HG02763 (cell line): ENCODE measurements at regions not wholly inside any gene's neighbourhood (a gene's known extent, or its start where the extent isn't known, plus 50 kb on each side); places are given as distances from the start of the nearest gene placed in this dataset.
A peak's percentile ranks its signal among the peaks of the same experiment; 100 is the strongest.

Experiments used
- ATAC-seq: cut with Tn5 transposase; IDR thresholded peaks from one replicate; pipeline ENCODE4 v1.9.1; 2021; ENCODE audit warnings: mild to moderate bottlenecking, moderate library complexity; ENCODE audit not compliant: unreplicated experiment

GRCh38 chr2:55973673-55974072, 50.1 kb upstream of the EFEMP1 start:
- ATAC-seq = no peak

DNA sequence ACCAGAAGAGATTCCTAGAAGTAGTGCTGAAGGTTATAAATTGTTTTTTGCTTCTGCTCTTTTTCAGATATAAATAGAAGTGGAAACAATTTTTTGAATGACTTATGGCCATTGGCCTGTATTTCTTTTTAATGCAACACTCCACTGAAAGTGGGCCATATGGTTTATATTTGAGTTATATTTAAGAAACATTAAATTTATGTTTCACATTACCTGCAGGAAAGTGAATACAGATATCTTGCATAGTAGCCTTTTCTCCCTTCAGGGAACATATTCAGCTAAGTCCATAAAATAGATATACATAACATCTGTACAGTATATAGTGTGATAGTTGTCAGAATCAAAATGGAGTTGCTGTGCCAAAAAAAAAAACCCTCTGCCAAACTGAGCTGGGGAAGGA, 53.1 kb upstream of the EFEMP1 start:
- no peak for ATAC-seq

DNA sequence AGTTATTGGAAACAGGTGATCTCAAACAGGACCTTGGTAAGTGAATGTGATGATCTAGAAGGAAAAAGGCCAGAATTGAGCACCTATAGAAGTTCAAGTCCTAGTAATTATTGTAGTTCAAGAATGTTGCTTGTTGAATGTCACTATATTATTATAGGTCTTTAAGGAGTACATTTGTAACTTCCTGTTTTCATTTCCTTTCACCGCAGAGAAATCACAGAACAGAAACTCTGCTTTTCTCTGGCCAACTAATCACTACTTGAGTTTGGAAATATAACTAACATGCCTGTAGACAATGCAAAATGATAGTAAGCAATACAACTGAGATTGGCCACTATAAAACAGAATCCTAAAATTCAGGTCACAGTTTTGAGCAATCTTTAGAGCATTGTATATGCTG, 61.8 kb upstream of the EFEMP1 start:
- ATAC-seq = peak; percentile 88

- ATAC-seq = no peak
Measured at GRCh38 chr2:55986001-55986400, 62.4 kb upstream of the EFEMP1 start.

DNA sequence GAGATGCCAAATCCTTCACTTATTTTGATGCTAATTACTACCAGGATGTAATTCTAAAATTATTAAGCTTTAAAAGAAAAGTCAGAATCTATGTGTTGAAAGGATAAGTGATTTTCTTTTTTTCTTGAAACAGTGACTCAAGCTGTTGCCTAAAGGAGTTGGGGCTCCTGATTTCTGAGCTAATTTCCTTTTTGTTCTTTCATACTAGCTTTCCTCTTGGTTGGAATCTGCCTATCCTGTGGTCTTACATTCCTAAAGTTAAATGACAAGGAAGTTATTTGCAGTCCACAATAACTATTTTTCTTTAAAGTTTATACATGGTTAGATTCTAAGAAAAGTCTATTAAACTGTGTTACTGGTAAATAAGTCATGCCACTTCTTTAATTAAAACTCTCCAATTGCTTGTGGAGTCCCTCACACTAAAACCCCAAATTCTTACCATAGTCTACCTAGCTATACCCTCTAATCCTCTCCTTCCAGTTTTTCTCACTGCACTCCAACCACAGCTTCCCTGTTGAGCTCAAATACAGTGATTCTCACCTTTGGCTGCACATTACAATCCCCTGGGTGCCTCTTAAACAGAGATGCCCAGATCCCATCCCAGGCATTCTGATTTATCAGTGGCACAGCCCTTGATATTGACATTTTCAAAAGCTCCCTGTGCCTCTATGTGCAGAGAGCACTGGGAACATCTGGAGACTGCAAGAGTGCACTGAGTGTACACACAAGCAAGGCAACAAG, 63.3 kb upstream of the EFEMP1 start:
- ATAC-seq = no peak

DNA sequence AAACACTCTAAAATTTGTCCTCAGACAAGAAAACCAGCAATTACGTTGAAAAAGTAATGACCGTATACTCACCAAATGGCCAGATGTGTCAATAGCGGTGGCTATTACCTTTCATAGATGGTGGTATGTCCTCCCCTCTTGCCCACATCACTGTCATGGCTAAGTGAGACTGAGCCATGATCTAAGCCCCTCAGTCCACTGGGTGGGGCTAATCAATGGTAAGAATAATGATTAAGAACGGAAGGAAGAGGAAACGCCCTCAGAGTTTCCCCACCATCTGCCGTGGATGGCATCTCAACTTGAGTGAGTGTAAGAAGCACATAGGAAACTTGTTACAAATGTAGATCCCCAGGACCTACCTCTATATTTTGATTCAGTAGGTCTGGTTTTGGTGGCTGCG, 65.8 kb upstream of the EFEMP1 start:
- no peak for ATAC-seq

DNA sequence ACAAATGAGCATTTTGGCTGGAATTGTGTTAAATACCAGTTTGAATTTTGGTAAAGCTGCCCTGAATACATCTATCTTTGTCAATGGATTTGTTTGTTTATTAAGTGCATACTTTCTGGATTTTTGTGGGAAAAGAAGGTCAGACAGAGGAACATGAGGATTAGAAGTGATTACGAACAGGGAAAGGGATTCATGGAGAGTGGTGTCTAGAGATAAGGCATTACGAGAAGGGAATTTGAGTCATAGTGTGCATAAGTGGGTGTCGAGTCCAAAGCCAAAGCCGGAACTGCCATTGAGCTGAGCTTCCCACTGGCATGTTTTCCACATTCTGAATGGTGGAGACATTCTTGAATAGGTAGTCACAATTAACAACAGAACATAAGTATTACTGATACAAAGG, 68.9 kb upstream of the EFEMP1 start:
- ATAC-seq = no peak

- ATAC-seq = no peak
Measured at GRCh38 chr2:55993685-55994084, 70.1 kb upstream of the EFEMP1 start.

- ATAC-seq = no peak
Measured at GRCh38 chr2:55995211-55995610, 71.6 kb upstream of the EFEMP1 start.

DNA sequence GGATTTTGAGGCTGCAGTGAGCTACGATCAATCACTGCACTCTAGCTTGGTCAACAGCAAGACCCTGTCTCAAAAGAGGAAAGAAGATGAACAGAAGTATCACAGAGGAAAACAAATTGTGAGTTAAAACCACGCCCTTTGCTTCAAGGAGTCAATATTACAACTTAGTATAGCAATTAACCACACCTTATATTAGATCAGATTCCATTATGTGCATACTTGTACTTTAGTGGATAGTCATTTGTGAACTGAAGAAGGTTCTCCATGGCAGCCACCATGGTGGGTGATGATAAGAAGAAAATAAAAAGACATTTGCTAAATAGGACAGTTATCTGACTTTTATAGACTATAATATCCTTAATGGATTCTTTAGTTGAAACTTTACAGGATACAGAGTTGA, 72.3 kb upstream of the EFEMP1 start:
- ATAC-seq = no peak

DNA sequence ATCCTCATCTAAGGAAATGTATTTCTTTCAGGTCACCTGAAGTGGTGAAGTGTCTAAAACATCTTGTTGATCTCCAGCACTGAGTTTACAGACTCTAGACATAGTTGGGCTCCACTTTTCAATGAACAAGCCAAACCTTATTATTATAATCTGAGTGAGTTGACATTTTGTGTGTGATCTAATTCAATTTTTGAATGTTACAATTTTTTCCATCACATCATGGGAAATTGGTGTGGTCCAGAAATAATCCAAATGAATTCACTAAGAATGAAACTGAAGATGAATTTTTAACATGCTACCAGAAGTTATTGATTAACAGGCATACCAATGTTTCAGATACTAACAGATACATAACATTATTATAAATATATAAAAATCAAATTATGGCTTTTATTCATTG, 75.6 kb upstream of the EFEMP1 start:
- ATAC-seq = no peak

- no peak for ATAC-seq
Measured at GRCh38 chr2:55999790-56000189, 76.2 kb upstream of the EFEMP1 start.

DNA sequence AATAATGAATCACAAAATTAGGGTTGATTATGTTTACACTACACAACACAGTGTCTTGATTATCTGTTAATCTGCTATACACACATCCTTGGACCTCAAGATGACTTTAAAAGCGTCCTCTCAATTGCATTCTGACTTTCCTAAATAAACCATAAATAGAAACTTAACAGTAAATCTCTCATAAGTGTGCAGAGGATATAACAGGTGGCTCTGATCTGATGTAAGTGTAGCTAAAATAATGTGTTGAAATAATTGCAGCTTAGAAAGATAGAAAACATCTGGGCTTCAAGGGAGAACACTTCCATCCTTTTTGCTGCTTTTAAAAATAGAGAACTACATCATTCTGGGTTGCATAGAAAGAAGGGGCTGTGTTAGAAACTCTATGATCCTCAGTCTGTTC, 78.4 kb upstream of the EFEMP1 start:
- ATAC-seq = no peak

DNA sequence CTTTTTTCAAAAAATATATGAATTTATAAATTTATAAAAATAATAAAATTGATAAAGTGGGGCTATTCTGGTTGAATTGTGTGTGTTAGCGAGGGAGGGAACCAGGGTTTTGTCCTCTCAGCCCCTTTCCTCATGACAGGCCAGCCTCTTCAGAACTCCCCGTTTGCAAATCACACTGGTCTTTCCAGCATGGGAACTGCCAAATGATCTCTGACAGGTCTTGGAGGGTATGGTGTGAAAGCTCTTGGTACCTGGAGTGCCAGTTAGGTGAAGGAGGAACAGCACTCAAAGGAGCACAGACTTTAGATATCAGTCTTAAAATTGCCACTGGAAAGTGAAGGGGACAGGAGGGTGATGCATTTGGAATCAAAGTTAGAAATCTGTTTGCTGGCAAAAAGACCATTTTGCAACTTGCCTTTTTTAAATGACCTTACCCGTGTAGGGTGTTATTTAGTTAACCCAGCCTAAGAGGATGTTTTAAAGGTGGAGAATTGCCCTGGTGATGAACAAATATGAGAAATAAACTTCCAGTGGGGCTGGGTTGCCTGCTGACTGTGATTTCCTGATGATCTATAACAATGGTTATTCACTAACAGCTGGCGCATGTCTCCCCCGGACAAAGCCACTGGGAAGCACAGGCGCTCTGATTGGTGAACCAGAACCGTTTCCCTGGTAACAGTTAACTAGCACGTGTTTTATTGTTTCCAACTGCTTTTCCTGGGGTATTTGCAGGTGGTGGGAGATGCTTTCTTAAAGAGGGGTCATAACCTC, 85.3 kb upstream of the EFEMP1 start:
- no peak for ATAC-seq

GRCh38 chr2:56009758-56010458, 86.3 kb upstream of the EFEMP1 start:
- no peak for ATAC-seq

- no peak for ATAC-seq
Measured at GRCh38 chr2:56011624-56012023, 88.0 kb upstream of the EFEMP1 start.

DNA sequence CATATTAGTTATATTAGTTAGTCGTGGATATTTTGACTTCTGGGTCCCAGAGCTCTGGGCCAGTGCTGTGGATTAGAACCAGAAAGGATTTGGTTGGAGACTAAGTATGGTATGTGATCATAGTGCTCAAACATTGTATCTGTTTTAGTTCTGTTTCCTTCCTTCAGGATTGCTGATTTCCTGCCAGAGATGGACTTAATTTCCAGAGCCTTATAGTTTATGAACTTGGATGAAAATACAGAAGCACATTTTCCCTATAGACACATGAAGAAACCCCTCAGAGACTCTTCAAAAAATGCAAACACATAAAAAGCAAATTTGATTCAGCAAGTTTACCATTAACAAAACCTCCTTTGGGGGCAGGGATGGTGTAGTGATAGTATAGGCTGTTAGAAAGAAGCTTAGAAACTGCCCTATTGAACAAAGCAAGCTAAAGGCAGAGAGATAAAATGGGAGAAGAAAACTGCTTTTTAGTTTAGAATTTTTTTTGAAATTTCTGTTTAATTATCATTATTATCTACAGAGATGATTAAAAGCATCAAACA, 88.7 kb upstream of the EFEMP1 start:
- ATAC-seq = no peak

DNA sequence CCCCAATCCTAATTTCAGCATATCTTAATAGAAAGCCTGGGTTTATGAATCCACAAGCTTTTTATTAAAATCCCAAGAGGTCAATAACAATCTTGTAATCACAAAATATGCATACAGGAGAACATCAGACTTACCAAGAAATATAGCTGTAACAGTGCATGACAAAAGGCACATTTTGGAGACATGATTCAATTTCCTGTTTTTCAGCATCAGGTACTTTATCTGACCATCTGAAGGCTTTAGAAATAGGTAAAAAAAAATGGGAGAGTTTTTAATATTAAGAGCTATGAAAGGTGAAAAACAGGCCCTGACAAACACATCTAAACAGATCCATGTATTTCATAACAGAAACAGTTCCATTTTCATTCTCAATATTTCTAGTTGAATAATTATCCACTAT, 89.9 kb upstream of the EFEMP1 start:
- ATAC-seq = no peak

- ATAC-seq = no peak
Measured at GRCh38 chr2:56014046-56014730, 90.6 kb upstream of the EFEMP1 start.

GRCh38 chr2:56015711-56016115, 92.1 kb upstream of the EFEMP1 start:
- no peak for ATAC-seq

- no peak for ATAC-seq
Measured at GRCh38 chr2:56017784-56018183, 94.2 kb upstream of the EFEMP1 start.
